HepG2 (cell line): ENCODE measurements at regions not wholly inside any gene's neighbourhood (a gene's known extent, or its start where the extent isn't known, plus 50 kb on each side); places are given as distances from the start of the nearest gene placed in this dataset.

Experiments used
- ATAC-seq: fragments of 200-7000 bp; cut with Tn5 transposase; 3 replicates; pipeline ENCODE4 v1.9.1; 2020; ENCODE audit warnings: mild to moderate bottlenecking, moderate library complexity
- BruUV-seq: library from RNA; stranded (reverse); fragments of 400-500 nt; replicated peaks from 2 replicates; lab custom pipeline; 2021; lab: Mats Ljungman, UMichigan
- CTCF ChIA-PET: fragments of 300-600 bp; formaldehyde crosslinking; extraction: SDS; loops from one replicate; lab custom pipeline; 2021; ENCODE audit warnings: low total read pairs, inconsistent platforms, low intra/inter-chr PET ratio; lab: Yijun Ruan, JAX
- POLR2A ChIA-PET: fragments of 350-600 bp; sonication (Branson Sonifier 250); formaldehyde crosslinking; loops from one replicate; lab custom pipeline; 2020; ENCODE audit warnings: antibody characterized with exemption, inconsistent platforms; lab: Yijun Ruan, JAX
- DNase-seq: peaks from one replicate; pipeline ENCODE4 v3.0.0-alpha.2; 2015; ENCODE audit warnings: low spot score
- FAIRE-seq: peaks from 3 replicates; lab custom pipeline; 2011; peaks lifted over from hg19 to GRCh38; lab: Jason Lieb, UNC
- H2AFZ ChIP-seq: one replicate; pipeline ENCODE4 v1.6.1; 2011; ENCODE audit warnings: low read length, inconsistent platforms
- H3K27ac ChIP-seq: fragments of 300-600 bp; 3 replicates; pipeline ENCODE4 v1.8.0; 2011; ENCODE audit warnings: mixed run types, mild to moderate bottlenecking, mixed read lengths, low read length, inconsistent platforms; ENCODE audit not compliant: insufficient read depth; ENCODE audit errors: extremely low read length
- H3K27me3 ChIP-seq, 2 experiments: fragments of 200-600 bp in 1 of 2; 2 replicates in 1 of 2; 3 replicates in 1 of 2; pipeline versions ENCODE4 v1.6.0 to v1.8.0; 2011; ENCODE audit warnings: low read length in 2 of 2, mild to moderate bottlenecking in 2 of 2, moderate library complexity in 2 of 2, inconsistent platforms in 1 of 2; ENCODE audit not compliant: insufficient read depth in 2 of 2, control insufficient read depth in 1 of 2
- H3K36me3 ChIP-seq, 2 experiments: fragments of 200-600 bp in 1 of 2; replicated peaks in 1 of 2; 2 replicates in 1 of 2; 3 replicates in 1 of 2; pipeline versions ENCODE4 v1.5.1 to v1.8.0; 2011; ENCODE audit warnings: low read length in 2 of 2, inconsistent platforms in 1 of 2; ENCODE audit not compliant: insufficient read depth in 2 of 2, control insufficient read depth in 1 of 2
- H3K4me1 ChIP-seq: 2 replicates; pipeline ENCODE4 v1.5.1; 2012; ENCODE audit warnings: low read length, inconsistent platforms; ENCODE audit not compliant: insufficient read depth
- H3K4me2 ChIP-seq: 2 replicates; pipeline ENCODE4 v1.6.0; 2011; ENCODE audit warnings: low read depth, low read length, inconsistent platforms
- H3K4me3 ChIP-seq, 3 experiments: fragments of 200-600 bp in 1 of 3; sonication (generic), shearing (Covaris generic) in 1 of 3; replicated peaks in 1 of 3; 2 replicates each; pipeline ENCODE4 v1.5.1; 2011 to 2016; ENCODE audit warnings: low read length in 3 of 3, inconsistent platforms in 2 of 3, low read depth in 2 of 3, mild to moderate bottlenecking in 2 of 3, control low read depth in 1 of 3, mixed read lengths in 1 of 3; ENCODE audit not compliant: insufficient read depth in 1 of 3
- H3K79me2 ChIP-seq: one replicate; pipeline ENCODE4 v1.6.1; 2011; ENCODE audit warnings: low read length, inconsistent platforms; ENCODE audit not compliant: insufficient read depth
- H3K9ac ChIP-seq: 2 replicates; pipeline ENCODE4 v1.6.0; 2011; ENCODE audit warnings: mild to moderate bottlenecking, low read depth, low read length, inconsistent platforms; ENCODE audit not compliant: insufficient read depth
- H3K9me3 ChIP-seq: 2 replicates; pipeline ENCODE4 v1.5.1; 2012; ENCODE audit warnings: mild to moderate bottlenecking, low read length
- H4K20me1 ChIP-seq: 2 replicates; pipeline ENCODE4 v1.6.0; 2011; ENCODE audit warnings: inconsistent platforms, mild to moderate bottlenecking, low read length, moderate library complexity; ENCODE audit not compliant: insufficient read depth
- HNF4A ChIP-seq: sonication (generic); formaldehyde crosslinking; IDR thresholded peaks from 2 replicates; pipeline ENCODE4 v1.4.0; 2020; ENCODE audit warnings: missing genetic modification reagents
- MAFF ChIP-seq: IDR thresholded peaks from 2 replicates; pipeline ENCODE4 v1.6.1; 2011; ENCODE audit warnings: low read depth, low read length, improper control_type of control experiment
- MAFK ChIP-seq, 2 experiments: IDR thresholded peaks in 1 of 2; conservative IDR thresholded peaks in 1 of 2; 2 replicates each; pipeline ENCODE4 v1.6.1; 2011; ENCODE audit warnings: improper control_type of control experiment in 2 of 2, low read length in 2 of 2
- SKI ChIP-seq: fragments of 450-650 bp; IDR thresholded peaks from one replicate; pipeline ENCODE4 v1.6.1; 2018; ENCODE audit warnings: mild to moderate bottlenecking; ENCODE audit not compliant: partially characterized antibody
- TSC22D2 ChIP-seq: sonication (generic); formaldehyde crosslinking; IDR thresholded peaks from 2 replicates; pipeline ENCODE4 v1.5.1; 2020; ENCODE audit warnings: missing genetic modification reagents, mild to moderate bottlenecking, borderline replicate concordance
- WGBS: methylation state at CpG from one replicate; pipeline ENCODE4 v1.1.6; 2017; ENCODE audit warnings: low lambda C conversion rate; 5-methylcytosine and 5-hydroxymethylcytosine counted together
- in situ Hi-C: cut with HindIII; loops from 2 replicates; pipeline ENCODE4 v1.10.0; 2017; ENCODE audit warnings: low pct_unique_long_range_greater_than_20kb; ENCODE audit not compliant: extremely low pct_ligation_motif_present
- intact Hi-C: fragments of 100-400 bp; cut with micrococcal nuclease; formaldehyde crosslinking; loops from one replicate; pipeline ENCODE4 v1.10.0; 2022; ENCODE audit not compliant: unreplicated experiment

- H3K79me2 ChIP-seq, result no peaks in the 10 kb centered on the region
- H3K27me3 ChIP-seq, result no peaks in the 10 kb centered on the region; a peak in 1 of 5 replicates
- H3K27ac ChIP-seq, result no peak overlapping the region
- H2AFZ ChIP-seq, result no peak overlapping the region
- in situ Hi-C loops (no loop called here), intact Hi-C loops (no loop called here)
- CTCF ChIA-PET, result no interaction called here
- no peak overlapping the region for H3K4me3 ChIP-seq
- no peaks in the 10 kb centered on the region; the same call in 1 of the 2 replicates for H3K4me1 ChIP-seq
- H4K20me1 ChIP-seq, result no peaks in the 10 kb centered on the region
- no peaks in the 10 kb centered on the region for H3K36me3 ChIP-seq
- FAIRE-seq, result no peak
- ATAC-seq, result no peak
- BruUV-seq, result no TSS peak
- POLR2A ChIA-PET, result no interaction called here
- no peak for TF ChIP-seq TSC22D2 (CRISPR knock-in tag)
- TF ChIP-seq MAFF, result peak; percentile 64
- TF ChIP-seq MAFK (conservative IDR thresholded peaks at IDR 0.05 in 1 of 2, IDR thresholded peaks at IDR 0.05 in 1 of 2; ENCODE audit: low read length in 2 of 2), result peak; percentile 38 to 64; a peak in 3 of 4 replicates
- no peak overlapping the region for H3K4me2 ChIP-seq
- DNase-seq, result no peak
- WGBS, result 28% methylated on average over 2 of the region's 2 CpGs
- no peak overlapping the region for H3K9ac ChIP-seq
- peaks cover 45% of the 10 kb centered on the region for H3K9me3 ChIP-seq
Observed at GRCh38 chr12:20262119-20262518, 106.2 kb upstream of the PDE3A start.

- ChIA-PET CTCF (no interaction called here), POLR2A (no interaction called here)
- FAIRE-seq, result no peak
- DNase-seq, result peak; percentile 3
- 2% methylated on average over 2 of the region's 2 CpGs for WGBS
- no peak overlapping the region for H3K27ac ChIP-seq
- H3K36me3 ChIP-seq, result no peaks in the 10 kb centered on the region
- H3K9me3 ChIP-seq, result peaks cover 45% of the 10 kb centered on the region
- no peak for ATAC-seq
- H3K79me2 ChIP-seq, result no peaks in the 10 kb centered on the region
- H3K4me3 ChIP-seq, result no peak overlapping the region
- in situ Hi-C loops, result no loop called here
- BruUV-seq, result no TSS peak
- H4K20me1 ChIP-seq, result no peaks in the 10 kb centered on the region
- H2AFZ ChIP-seq, result no peak overlapping the region
- intact Hi-C loops, result no loop called here
- no peak overlapping the region for H3K9ac ChIP-seq
- H3K4me1 ChIP-seq, result no peaks in the 10 kb centered on the region; the same call in 1 of the 2 replicates
- H3K4me2 ChIP-seq, result no peak overlapping the region
- TF ChIP-seq SKI (no peak), HNF4A (peak; percentile 16; the same call in 1 of the 2 replicates)
- H3K27me3 ChIP-seq, result no peaks in the 10 kb centered on the region
Observed at GRCh38 chr12:20264026-20264425, 104.3 kb upstream of the PDE3A start.
